Mucosa of descending colon (tissue), 3 donors: ENCODE measurements at regions not wholly inside any gene's neighbourhood (a gene's known extent, or its start where the extent isn't known, plus 50 kb on each side); places are given as distances from the start of the nearest gene placed in this dataset.

Source experiments
- ATAC-seq: fragments of 200-7000 bp; cut with Tn5 transposase; one replicate; pipeline ENCODE4 v1.9.1; 2020; ENCODE audit warnings: mild to moderate bottlenecking, moderate library complexity
- DNase-seq, 3 donors: peaks; one replicate each; pipeline ENCODE4 v3.0.0-alpha.2; 2020
- H3K36me3 ChIP-seq: fragments of 200-600 bp; one replicate; pipeline ENCODE4 v1.8.0; 2021; ENCODE audit warnings: low read depth, mild to moderate bottlenecking
- H3K4me1 ChIP-seq: fragments of 200-600 bp; one replicate; pipeline ENCODE4 v1.8.0; 2021; ENCODE audit warnings: low read depth, mild to moderate bottlenecking
- H3K4me3 ChIP-seq: fragments of 200-600 bp; one replicate; pipeline ENCODE4 v1.8.0; 2021; ENCODE audit warnings: mild to moderate bottlenecking
- H3K9me3 ChIP-seq: fragments of 200-600 bp; one replicate; pipeline ENCODE4 v1.8.0; 2021; ENCODE audit warnings: mild to moderate bottlenecking
- intact Hi-C, 2 donors: fragments of 100-400 bp; cut with DNase I in 1 of 2; cut with micrococcal nuclease in 1 of 2; formaldehyde crosslinking; loops; one replicate each; pipeline versions ENCODE4 v1.11.0 to v1.11.1; 2022; cut with DNase I, micrococcal nuclease
- TF ChIP-seq, protein P1 (sequence below): fragments of 200-600 bp; IDR thresholded peaks from one replicate; pipeline ENCODE4 v1.8.0; 2022; ENCODE audit warnings: antibody characterized with exemption, mild to moderate bottlenecking
- donor health status: DM: no; HTN: no; CAD: no; lungs with moderate emphysema.
- donor health status: DM: no; HTN: no; CAD: no.
- donor health status: DM: no; HTN: yes; CAD: no.

DNA sequence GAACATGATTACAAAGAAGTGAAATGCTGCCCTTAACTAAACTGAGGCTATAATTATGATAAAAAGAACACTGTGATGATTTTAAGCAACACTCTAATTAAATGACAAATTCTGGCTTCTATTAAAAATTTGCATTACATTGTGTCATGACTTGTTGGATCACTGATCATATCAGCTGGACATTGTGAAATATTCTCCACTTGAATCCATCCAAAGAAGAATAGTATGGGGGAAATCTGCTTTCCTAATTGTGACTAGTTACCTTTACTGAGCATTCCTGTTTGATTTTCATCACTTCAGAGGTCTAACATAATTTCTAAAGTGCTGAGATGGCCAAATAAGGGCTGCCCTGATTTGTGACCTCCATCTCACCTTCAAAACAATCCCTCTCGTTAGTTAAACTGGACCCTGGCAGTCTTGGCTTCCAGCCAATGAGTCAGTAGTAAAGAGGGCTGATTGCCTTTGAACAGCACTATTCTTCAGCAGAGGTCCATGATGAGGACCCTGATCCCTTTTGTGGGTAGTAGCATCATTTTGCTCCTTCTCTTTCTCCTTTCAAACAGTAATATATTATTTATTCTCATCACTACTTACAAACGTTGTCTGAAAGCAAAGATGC lies 53.5 kb upstream of the LEKR1 start:
- ATAC-seq (no peak), DNase-seq (no peak)
- Histone ChIP-seq H3K4me3 (no peak overlapping the region), H3K36me3 (no peaks in the 10 kb centered on the region), H3K4me1 (no peaks in the 10 kb centered on the region), H3K9me3 (no peaks in the 10 kb centered on the region)
- intact Hi-C loops: no loop called here
- TF ChIP-seq, protein P1, sequence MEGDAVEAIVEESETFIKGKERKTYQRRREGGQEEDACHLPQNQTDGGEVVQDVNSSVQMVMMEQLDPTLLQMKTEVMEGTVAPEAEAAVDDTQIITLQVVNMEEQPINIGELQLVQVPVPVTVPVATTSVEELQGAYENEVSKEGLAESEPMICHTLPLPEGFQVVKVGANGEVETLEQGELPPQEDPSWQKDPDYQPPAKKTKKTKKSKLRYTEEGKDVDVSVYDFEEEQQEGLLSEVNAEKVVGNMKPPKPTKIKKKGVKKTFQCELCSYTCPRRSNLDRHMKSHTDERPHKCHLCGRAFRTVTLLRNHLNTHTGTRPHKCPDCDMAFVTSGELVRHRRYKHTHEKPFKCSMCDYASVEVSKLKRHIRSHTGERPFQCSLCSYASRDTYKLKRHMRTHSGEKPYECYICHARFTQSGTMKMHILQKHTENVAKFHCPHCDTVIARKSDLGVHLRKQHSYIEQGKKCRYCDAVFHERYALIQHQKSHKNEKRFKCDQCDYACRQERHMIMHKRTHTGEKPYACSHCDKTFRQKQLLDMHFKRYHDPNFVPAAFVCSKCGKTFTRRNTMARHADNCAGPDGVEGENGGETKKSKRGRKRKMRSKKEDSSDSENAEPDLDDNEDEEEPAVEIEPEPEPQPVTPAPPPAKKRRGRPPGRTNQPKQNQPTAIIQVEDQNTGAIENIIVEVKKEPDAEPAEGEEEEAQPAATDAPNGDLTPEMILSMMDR: no peak

DNA sequence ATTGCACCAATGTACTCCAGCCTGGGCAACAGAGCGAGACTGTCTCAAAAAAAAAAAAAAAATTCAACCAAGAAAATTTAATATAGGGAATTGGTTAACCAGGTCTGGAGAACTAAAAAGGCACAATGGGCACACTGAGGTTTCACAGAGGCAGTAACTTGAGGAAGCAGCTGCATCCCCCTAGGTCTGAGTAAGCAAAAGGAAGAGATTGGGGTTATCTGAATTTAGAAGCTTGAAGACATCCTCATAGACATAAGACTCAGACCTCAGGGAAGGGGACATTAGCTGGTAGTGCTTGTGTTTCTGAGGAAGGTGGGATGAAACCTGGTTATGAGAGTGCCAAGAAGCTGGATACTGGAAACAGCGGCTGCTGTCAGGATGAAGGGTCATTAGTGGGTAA lies 50.1 kb upstream of the LEKR1 start:
- H3K4me3 ChIP-seq: no peak overlapping the region
- intact Hi-C loops: no loop called here
- H3K36me3 ChIP-seq: no peaks in the 10 kb centered on the region
- TF ChIP-seq, protein P1: no peak
- DNase-seq (no peak), ATAC-seq (no peak)
- no peaks in the 10 kb centered on the region for H3K4me1 ChIP-seq
- H3K9me3 ChIP-seq: no peaks in the 10 kb centered on the region
